ENCODE measurements at regions not wholly inside any gene's neighbourhood (a gene's known extent, or its start where the extent isn't known, plus 50 kb on each side); places are given as distances from the start of the nearest gene placed in this dataset.

DNA sequence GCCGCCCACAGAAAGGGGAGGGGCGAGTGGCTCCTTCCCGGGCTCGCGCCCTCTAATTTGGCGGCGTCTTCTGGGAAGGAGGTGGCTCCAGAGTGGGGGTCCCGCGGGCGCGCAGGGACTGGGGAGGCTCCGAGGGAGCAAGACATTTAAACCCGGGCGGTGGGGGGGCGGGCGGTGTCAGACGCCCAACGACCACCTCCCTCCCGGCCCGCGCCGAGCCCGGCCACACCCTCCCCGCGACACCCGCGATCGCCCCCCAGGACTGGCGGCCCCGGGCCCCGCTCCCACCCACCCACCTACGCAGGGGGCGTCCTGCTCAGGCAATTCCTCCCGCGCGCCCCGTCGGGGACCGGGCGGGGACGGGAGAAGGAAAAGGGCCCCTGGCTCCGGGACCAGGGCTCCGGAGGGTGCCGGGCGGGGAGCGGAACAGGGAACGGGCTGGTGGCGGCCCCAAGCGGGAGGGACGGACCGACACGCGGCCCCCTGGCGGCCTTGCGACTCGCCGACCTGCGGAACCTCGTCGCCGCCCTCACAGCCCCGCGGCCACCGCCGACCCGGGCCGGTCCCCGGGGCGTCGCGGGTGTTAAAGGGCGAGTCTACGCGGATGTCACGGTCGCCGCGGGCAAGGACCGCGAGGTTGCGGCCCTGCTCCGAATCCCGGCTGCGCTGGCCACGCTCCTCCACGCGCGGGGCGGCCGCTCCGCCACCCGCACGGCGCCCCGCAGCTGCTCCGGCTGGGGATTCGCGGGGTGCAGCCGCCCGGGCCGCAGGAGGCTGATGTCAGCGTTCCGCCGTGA, 94.0 kb upstream of the FMN2 start:
- Histone ChIP-seq H3K27ac (no peak overlapping the region), H3K4me1 (peaks cover 11 to 18% (median 13%) of the 10 kb centered on the region in 4 donors), H3K36me3 (no peaks in the 10 kb centered on the region), H3K27me3 (peaks cover 13 to 94% (median 43%) of the 10 kb centered on the region in 3 donors), H3K4me3 (peak overlapping the region; percentile 31 to 52 (median 40)), H3K9me3 (no peaks in the 10 kb centered on the region)
- no peak for TF ChIP-seq POLR2A (IDR thresholded peaks at IDR 0.05)
- no peak for TF ChIP-seq CTCF (IDR thresholded peaks at IDR 0.05)
- TF ChIP-seq POLR2AphosphoS5 (IDR thresholded peaks at IDR 0.05): no peak
- no peak for TF ChIP-seq EP300 (IDR thresholded peaks at IDR 0.05)
- WGBS, 5 donors: 2 to 16% (median 4%) methylated on average over 31 to 104 of the region's 104 CpGs
- peak in 1 of 2 donors; percentile 61 for DNase-seq
- intact Hi-C loops (cut with DNase I; ENCODE audit: low total_unique reads): no loop called here

- intact Hi-C loops (cut with DNase I; ENCODE audit: low total_unique reads): no loop called here
- TF ChIP-seq CTCF (IDR thresholded peaks at IDR 0.05): no peak
- TF ChIP-seq EP300 (IDR thresholded peaks at IDR 0.05): no peak
- TF ChIP-seq POLR2A (IDR thresholded peaks at IDR 0.05): no peak
- TF ChIP-seq POLR2AphosphoS5 (IDR thresholded peaks at IDR 0.05): no peak
- Histone ChIP-seq H3K9me3 (no peaks in the 10 kb centered on the region), H3K27ac (no peak overlapping the region), H3K27me3 (peaks cover 13 to 94% (median 41%) of the 10 kb centered on the region in 3 donors), H3K4me3 (peak overlapping the region; percentile 31 to 52 (median 40)), H3K4me1 (peaks cover 11 to 18% (median 13%) of the 10 kb centered on the region in 4 donors), H3K36me3 (no peaks in the 10 kb centered on the region)
- WGBS, 5 donors: 21 to 37% (median 23%) methylated on average over 3 of the region's 3 CpGs
- DNase-seq: no peak
These were observed 93.4 kb upstream of the FMN2 start for GRCh38 chr1:239998312-239998649.

GRCh38 chr1:239999170-239999569, 92.5 kb upstream of the FMN2 start:
- peak in 1 of 2 donors; percentile 7 for DNase-seq
- intact Hi-C loops (cut with DNase I; ENCODE audit: low total_unique reads): no loop called here
- H3K36me3 ChIP-seq: no peaks in the 10 kb centered on the region
- H3K4me3 ChIP-seq: no peak overlapping the region
- no peaks in the 10 kb centered on the region for H3K9me3 ChIP-seq
- TF ChIP-seq POLR2AphosphoS5 (IDR thresholded peaks at IDR 0.05) (no peak), EP300 (IDR thresholded peaks at IDR 0.05) (no peak), CTCF (IDR thresholded peaks at IDR 0.05) (no peak), POLR2A (IDR thresholded peaks at IDR 0.05) (no peak)
- 25 to 61% (median 44%) methylated on average over 2 of the region's 2 CpGs for WGBS, 5 donors
- peaks cover 13 to 96% (median 41%) of the 10 kb centered on the region in 3 donors for H3K27me3 ChIP-seq
- H3K4me1 ChIP-seq: peaks cover 11 to 18% (median 13%) of the 10 kb centered on the region in 4 donors
- H3K27ac ChIP-seq: no peak overlapping the region

DNA sequence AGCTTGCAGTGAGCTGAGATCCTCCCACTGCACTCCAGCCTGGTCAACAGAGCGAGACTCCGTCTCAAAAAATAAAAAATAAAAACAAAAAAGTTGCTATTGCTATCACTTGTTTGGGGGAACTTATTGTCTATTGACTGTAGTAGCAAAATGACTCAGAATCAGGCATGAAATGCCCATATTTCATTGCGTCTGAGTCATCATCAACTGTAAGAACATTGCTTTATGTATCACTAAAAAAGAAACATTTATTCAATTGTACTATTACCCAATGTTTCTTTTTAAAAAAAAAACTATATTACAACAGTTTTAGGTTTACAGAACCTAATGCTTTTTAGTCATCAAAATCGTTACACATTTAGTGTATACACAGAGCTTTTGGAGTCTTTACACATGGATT, 91.0 kb upstream of the FMN2 start:
- H3K4me1 ChIP-seq: peaks cover 11 to 18% (median 13%) of the 10 kb centered on the region in 4 donors
- H3K9me3 ChIP-seq: no peaks in the 10 kb centered on the region
- DNase-seq: no peak
- no peak overlapping the region for H3K27ac ChIP-seq
- intact Hi-C loops (cut with DNase I; ENCODE audit: low total_unique reads): no loop called here
- H3K36me3 ChIP-seq: no peaks in the 10 kb centered on the region
- WGBS, 5 donors: 63 to 74% (median 69%) methylated on average over 4 of the region's 4 CpGs
- no peak overlapping the region for H3K4me3 ChIP-seq
- peaks cover 13 to 97% (median 32%) of the 10 kb centered on the region in 3 donors for H3K27me3 ChIP-seq
- no peak for TF ChIP-seq POLR2AphosphoS5 (IDR thresholded peaks at IDR 0.05)
- no peak for TF ChIP-seq CTCF (IDR thresholded peaks at IDR 0.05)
- TF ChIP-seq EP300 (IDR thresholded peaks at IDR 0.05): no peak
- TF ChIP-seq POLR2A (IDR thresholded peaks at IDR 0.05): no peak

All from stomach (tissue), 8 donors.